Trophoblast cell (in vitro differentiated cells and primary cell): ENCODE measurements at regions not wholly inside any gene's neighbourhood (a gene's known extent, or its start where the extent isn't known, plus 50 kb on each side); places are given as distances from the start of the nearest gene placed in this dataset.

Experiments used
- DNase-seq, 2 donors: peaks; one replicate each; pipeline ENCODE4 v3.0.0-alpha.2; 2016
- H2AFZ ChIP-seq: 2 replicates; pipeline ENCODE4 v1.6.1; 2013; ENCODE audit warnings: low read length, moderate library complexity, mild to moderate bottlenecking; ENCODE audit not compliant: insufficient read depth, poor library complexity
- H2AK5ac ChIP-seq: 2 replicates; pipeline ENCODE4 v1.6.1; 2013; ENCODE audit warnings: mild to moderate bottlenecking, low read length
- H2BK120ac ChIP-seq: 2 replicates; pipeline ENCODE4 v1.6.1; 2013; ENCODE audit warnings: low read length, mild to moderate bottlenecking, moderate library complexity; ENCODE audit not compliant: insufficient read depth, poor library complexity
- H2BK12ac ChIP-seq: 2 replicates; pipeline ENCODE4 v1.6.1; 2013; ENCODE audit warnings: mild to moderate bottlenecking, low read length, moderate library complexity
- H2BK5ac ChIP-seq: 2 replicates; pipeline ENCODE4 v1.6.1; 2013; ENCODE audit warnings: low read length, low read depth, moderate library complexity, mild to moderate bottlenecking; ENCODE audit not compliant: poor library complexity
- H3K14ac ChIP-seq: 2 replicates; pipeline ENCODE4 v1.6.1; 2013; ENCODE audit warnings: mild to moderate bottlenecking, low read length
- H3K18ac ChIP-seq: 2 replicates; pipeline ENCODE4 v1.6.1; 2013; ENCODE audit warnings: mild to moderate bottlenecking, low read length
- H3K23ac ChIP-seq: 2 replicates; pipeline ENCODE4 v1.6.1; 2013; ENCODE audit warnings: low read length
- H3K27ac ChIP-seq: 2 replicates; pipeline ENCODE4 v1.5.1; 2013; ENCODE audit warnings: low read depth, mild to moderate bottlenecking, inconsistent platforms, low read length, moderate library complexity
- H3K27me3 ChIP-seq: 2 replicates; pipeline ENCODE4 v1.6.1; 2013; ENCODE audit warnings: inconsistent platforms, mild to moderate bottlenecking, low read length, moderate library complexity; ENCODE audit not compliant: insufficient read depth
- H3K36me3 ChIP-seq, 2 experiments: 1 replicate in 1 of 2; 2 replicates in 1 of 2; pipeline ENCODE4 v1.6.1; 2013; ENCODE audit warnings: low read length in 2 of 2, mild to moderate bottlenecking in 2 of 2, moderate library complexity in 1 of 2; ENCODE audit not compliant: insufficient read depth in 2 of 2, control insufficient read depth in 1 of 2
- H3K4ac ChIP-seq: 2 replicates; pipeline ENCODE4 v1.6.1; 2013; ENCODE audit warnings: low read depth, mild to moderate bottlenecking, low read length, moderate library complexity
- H3K4me1 ChIP-seq, 2 experiments: 1 replicate in 1 of 2; 2 replicates in 1 of 2; pipeline ENCODE4 v1.6.1; 2013; ENCODE audit warnings: low read length in 2 of 2, mild to moderate bottlenecking in 2 of 2, moderate library complexity in 1 of 2; ENCODE audit not compliant: insufficient read depth in 2 of 2, control insufficient read depth in 1 of 2
- H3K4me2 ChIP-seq: 2 replicates; pipeline ENCODE4 v1.6.1; 2013; ENCODE audit warnings: inconsistent platforms, mild to moderate bottlenecking, low read length, moderate library complexity
- H3K4me3 ChIP-seq: 2 replicates; pipeline ENCODE4 v1.5.1; 2013; ENCODE audit warnings: mild to moderate bottlenecking, low read depth, low read length, inconsistent platforms
- H3K79me1 ChIP-seq: one replicate; pipeline ENCODE4 v1.6.1; 2013; ENCODE audit warnings: low read length
- H3K79me2 ChIP-seq: 2 replicates; pipeline ENCODE4 v1.6.1; 2013; ENCODE audit warnings: low read length, mild to moderate bottlenecking; ENCODE audit not compliant: control insufficient read depth, insufficient read depth, poor library complexity
- H3K9ac ChIP-seq: 2 replicates; pipeline ENCODE4 v1.6.1; 2013; ENCODE audit warnings: mild to moderate bottlenecking, low read length
- H3K9me3 ChIP-seq: 2 replicates; pipeline ENCODE4 v1.6.1; 2013; ENCODE audit warnings: low read depth, mild to moderate bottlenecking, control low read depth, inconsistent platforms, low read length; ENCODE audit not compliant: insufficient read depth
- H4K12ac ChIP-seq: 2 replicates; pipeline ENCODE4 v1.6.1; 2013; ENCODE audit warnings: low read depth, mild to moderate bottlenecking, low read length, moderate library complexity
- H4K8ac ChIP-seq: 2 replicates; pipeline ENCODE4 v1.6.1; 2013; ENCODE audit warnings: low read depth, mild to moderate bottlenecking, low read length, moderate library complexity
- H4K91ac ChIP-seq: one replicate; pipeline ENCODE4 v1.6.1; 2013; ENCODE audit warnings: low read depth, mild to moderate bottlenecking, low read length, moderate library complexity
- WGBS: extraction: QIAGEN DNeasy Blood & Tissue Kit; methylation state at CpG from one replicate; pipeline ENCODE4 v1.1.7; 2013; ENCODE audit warnings: missing lambda C conversion rate; ENCODE audit not compliant: insufficient read length, insufficient coverage; ENCODE audit errors: extremely low coverage; 5-methylcytosine and 5-hydroxymethylcytosine counted together

DNA sequence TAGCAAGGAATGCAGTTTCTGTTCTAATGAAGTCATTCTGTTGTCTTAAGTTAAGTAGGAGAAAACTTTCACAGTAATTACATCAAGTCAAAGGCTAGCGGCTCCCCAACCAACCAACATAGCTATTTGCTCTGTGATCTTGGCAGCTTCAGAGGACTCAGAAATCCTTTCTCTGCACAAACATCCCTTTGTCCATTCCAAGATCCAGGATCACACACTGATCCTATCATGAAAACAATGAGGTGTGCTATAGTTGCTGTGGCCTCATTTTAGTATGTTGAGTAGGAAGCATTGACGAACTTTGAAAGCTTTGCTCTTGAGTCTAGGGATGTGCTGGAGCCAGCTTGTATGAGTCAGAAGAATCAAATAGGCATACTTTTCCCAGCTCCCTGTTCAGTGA, 218.2 kb upstream of the PRSS58 start:
- H4K8ac ChIP-seq, result no peak overlapping the region
- no peaks in the 10 kb centered on the region for H3K36me3 ChIP-seq
- peaks cover 4 to 9% of the 10 kb centered on the region in 2 experiments for H3K4me1 ChIP-seq
- no peaks in the 10 kb centered on the region for H3K79me2 ChIP-seq
- H2AK5ac ChIP-seq, result no peak overlapping the region
- H4K12ac ChIP-seq, result no peak overlapping the region
- no peak overlapping the region for H4K91ac ChIP-seq
- H3K4me2 ChIP-seq, result no peak overlapping the region
- H3K4me3 ChIP-seq, result no peak overlapping the region
- H2BK120ac ChIP-seq, result no peak overlapping the region
- H3K27me3 ChIP-seq, result no peaks in the 10 kb centered on the region
- no peak overlapping the region for H2BK5ac ChIP-seq
- no peak overlapping the region for H2BK12ac ChIP-seq
- no peak overlapping the region for H2AFZ ChIP-seq
- no peaks in the 10 kb centered on the region for H3K79me1 ChIP-seq
- H3K9me3 ChIP-seq, result no peaks in the 10 kb centered on the region
- no peak overlapping the region for H3K14ac ChIP-seq
- WGBS, result no CpG with 5 or more reads among the region's 2 CpGs
- H3K4ac ChIP-seq, result no peak overlapping the region
- H3K23ac ChIP-seq, result no peak overlapping the region
- no peak overlapping the region for H3K27ac ChIP-seq
- no peak for DNase-seq
- H3K9ac ChIP-seq, result no peak overlapping the region
- H3K18ac ChIP-seq, result no peak overlapping the region

DNA sequence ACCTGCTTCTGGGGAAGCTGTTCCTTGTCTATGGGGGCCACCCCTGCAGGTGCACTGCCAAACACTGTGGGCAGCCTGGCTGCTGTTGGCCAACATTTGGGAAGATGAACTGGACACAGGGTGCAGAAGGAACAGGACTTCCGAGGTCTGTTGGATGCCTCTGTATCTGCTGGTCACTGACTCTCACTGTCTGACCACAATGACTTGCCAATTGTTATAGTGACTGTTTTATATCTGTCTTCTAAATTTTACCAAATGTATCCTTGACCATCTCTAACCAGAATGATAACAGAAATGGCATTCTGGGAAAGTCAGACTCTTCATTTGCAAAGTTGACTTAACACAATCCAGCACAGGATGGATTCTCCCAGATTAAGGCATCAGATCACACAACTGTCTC, 214.0 kb upstream of the PRSS58 start:
- Histone ChIP-seq H3K9ac (no peak overlapping the region), H3K23ac (no peak overlapping the region), H4K8ac (no peak overlapping the region), H3K14ac (no peak overlapping the region), H2BK120ac (no peak overlapping the region), H3K18ac (no peak overlapping the region), H3K4ac (no peak overlapping the region), H2BK5ac (no peak overlapping the region), H3K27me3 (no peaks in the 10 kb centered on the region), H3K79me2 (no peaks in the 10 kb centered on the region), H2AFZ (no peak overlapping the region), H3K4me2 (no peak overlapping the region), H4K91ac (no peak overlapping the region), H3K9me3 (no peaks in the 10 kb centered on the region), H3K36me3 (no peaks in the 10 kb centered on the region), H3K27ac (no peak overlapping the region), H3K79me1 (no peaks in the 10 kb centered on the region), H2BK12ac (no peak overlapping the region), H3K4me3 (no peak overlapping the region), H2AK5ac (no peak overlapping the region), H4K12ac (no peak overlapping the region), H3K4me1 (peaks cover 5 to 11% of the 10 kb centered on the region in 2 experiments)
- no peak for DNase-seq
- no CpG with 5 or more reads among the region's 1 CpG for WGBS

GRCh38 chr7:142470544-142470830, 212.6 kb upstream of the PRSS58 start:
- Histone ChIP-seq H2BK5ac (no peak overlapping the region), H3K4me1 (peaks cover 5 to 7% of the 10 kb centered on the region in 2 experiments), H3K79me1 (no peaks in the 10 kb centered on the region), H3K36me3 (no peaks in the 10 kb centered on the region), H3K14ac (no peak overlapping the region), H3K23ac (no peak overlapping the region), H2BK12ac (no peak overlapping the region), H2AFZ (no peak overlapping the region), H4K8ac (no peak overlapping the region), H3K4me2 (no peak overlapping the region), H2AK5ac (no peak overlapping the region), H4K91ac (no peak overlapping the region), H3K9ac (no peak overlapping the region), H3K18ac (no peak overlapping the region), H3K4me3 (no peak overlapping the region), H3K27ac (no peak overlapping the region), H3K9me3 (no peaks in the 10 kb centered on the region), H3K4ac (no peak overlapping the region), H3K27me3 (no peaks in the 10 kb centered on the region), H2BK120ac (no peak overlapping the region), H4K12ac (no peak overlapping the region), H3K79me2 (no peaks in the 10 kb centered on the region)
- DNase-seq, result no peak
- no CpG with 5 or more reads among the region's 2 CpGs for WGBS

GRCh38 chr7:142469696-142470543, 212.1 kb upstream of the PRSS58 start:
- peaks cover 5 to 7% of the 10 kb centered on the region in 2 experiments for H3K4me1 ChIP-seq
- H3K4ac ChIP-seq, result no peak overlapping the region
- H3K27ac ChIP-seq, result no peak overlapping the region
- H2BK12ac ChIP-seq, result no peak overlapping the region
- no peak overlapping the region for H3K23ac ChIP-seq
- no peak overlapping the region for H3K9ac ChIP-seq
- WGBS, result no CpG with 5 or more reads among the region's 11 CpGs
- H3K9me3 ChIP-seq, result no peaks in the 10 kb centered on the region
- H2BK120ac ChIP-seq, result no peak overlapping the region
- no peak overlapping the region for H2AFZ ChIP-seq
- H4K12ac ChIP-seq, result no peak overlapping the region
- no peaks in the 10 kb centered on the region for H3K36me3 ChIP-seq
- no peak overlapping the region for H3K4me2 ChIP-seq
- no peak overlapping the region for H2BK5ac ChIP-seq
- H3K4me3 ChIP-seq, result no peak overlapping the region
- H3K18ac ChIP-seq, result no peak overlapping the region
- no peak overlapping the region for H4K91ac ChIP-seq
- H3K79me1 ChIP-seq, result no peaks in the 10 kb centered on the region
- no peaks in the 10 kb centered on the region for H3K27me3 ChIP-seq
- DNase-seq, result no peak
- H3K79me2 ChIP-seq, result no peaks in the 10 kb centered on the region
- H2AK5ac ChIP-seq, result no peak overlapping the region
- H4K8ac ChIP-seq, result no peak overlapping the region
- no peak overlapping the region for H3K14ac ChIP-seq
